Lung (tissue), 11 donors: ENCODE measurements at regions not wholly inside any gene's neighbourhood (a gene's known extent, or its start where the extent isn't known, plus 50 kb on each side); places are given as distances from the start of the nearest gene placed in this dataset.

ENCODE experiments used
- ATAC-seq: fragments of 200-7000 bp; cut with Tn5 transposase; one replicate; pipeline ENCODE4 v1.9.1; 2020; ENCODE audit warnings: moderate number of reproducible peaks; ENCODE audit not compliant: insufficient read depth, low FRiP score
- DNase-seq, 3 donors: peaks; one replicate each; pipeline ENCODE4 v3.0.0-alpha.2; 2013 to 2017
- H3K27ac ChIP-seq, 2 donors: one replicate each; pipeline ENCODE4 v1.5.1; 2013; ENCODE audit warnings: mild to moderate bottlenecking in 2 of 2, moderate library complexity in 2 of 2, control low read depth in 1 of 2, inconsistent platforms in 1 of 2, low read depth in 1 of 2, low read length in 1 of 2
- H3K27me3 ChIP-seq, 3 donors: one replicate each; pipeline ENCODE4 v1.5.1; 2013; ENCODE audit warnings: low read length in 2 of 3; ENCODE audit not compliant: control insufficient read depth in 3 of 3, insufficient read depth in 3 of 3
- H3K36me3 ChIP-seq, 4 donors: one replicate each; pipeline ENCODE4 v1.5.1; 2013; ENCODE audit warnings: low read length in 4 of 4, mild to moderate bottlenecking in 1 of 4, moderate library complexity in 1 of 4; ENCODE audit not compliant: control insufficient read depth in 4 of 4, insufficient read depth in 4 of 4
- H3K4me1 ChIP-seq, 5 donors: one replicate each; pipeline ENCODE4 v1.5.1; 2013; ENCODE audit warnings: low read length in 5 of 5, mild to moderate bottlenecking in 2 of 5, moderate library complexity in 1 of 5; ENCODE audit not compliant: control insufficient read depth in 5 of 5, insufficient read depth in 5 of 5
- H3K4me3 ChIP-seq: one replicate; pipeline ENCODE4 v1.5.1; 2013; ENCODE audit warnings: mild to moderate bottlenecking, control low read depth, moderate library complexity
- H3K9ac ChIP-seq, 2 donors: one replicate each; pipeline ENCODE4 v1.5.1; 2013; ENCODE audit warnings: low read length in 2 of 2, control low read depth in 1 of 2; ENCODE audit not compliant: insufficient read depth in 1 of 2
- H3K9me3 ChIP-seq, 4 donors: one replicate each; pipeline ENCODE4 v1.5.1; 2013; ENCODE audit warnings: low read length in 3 of 4, mild to moderate bottlenecking in 1 of 4, moderate library complexity in 1 of 4; ENCODE audit not compliant: control insufficient read depth in 4 of 4, insufficient read depth in 3 of 4
- WGBS, 2 donors: extraction: QIAGEN DNeasy Blood & Tissue Kit; methylation state at CpG; one replicate each; pipeline ENCODE4 v1.1.7; 2013; 5-methylcytosine and 5-hydroxymethylcytosine counted together
- TF ChIP-seq, protein P1 (sequence below): IDR thresholded peaks from 2 replicates; pipeline ENCODE4 v1.5.1; 2012; ENCODE audit warnings: mild to moderate bottlenecking; ENCODE audit errors: control extremely low read depth, extremely low read depth
- donor health status: control.
- donor health status: control.
- donor health status: Bipolar disorder and iron deficiency.
- donor health status: healthy.
- donor health status: DM: yes; HTN: yes; CAD: no.

DNA sequence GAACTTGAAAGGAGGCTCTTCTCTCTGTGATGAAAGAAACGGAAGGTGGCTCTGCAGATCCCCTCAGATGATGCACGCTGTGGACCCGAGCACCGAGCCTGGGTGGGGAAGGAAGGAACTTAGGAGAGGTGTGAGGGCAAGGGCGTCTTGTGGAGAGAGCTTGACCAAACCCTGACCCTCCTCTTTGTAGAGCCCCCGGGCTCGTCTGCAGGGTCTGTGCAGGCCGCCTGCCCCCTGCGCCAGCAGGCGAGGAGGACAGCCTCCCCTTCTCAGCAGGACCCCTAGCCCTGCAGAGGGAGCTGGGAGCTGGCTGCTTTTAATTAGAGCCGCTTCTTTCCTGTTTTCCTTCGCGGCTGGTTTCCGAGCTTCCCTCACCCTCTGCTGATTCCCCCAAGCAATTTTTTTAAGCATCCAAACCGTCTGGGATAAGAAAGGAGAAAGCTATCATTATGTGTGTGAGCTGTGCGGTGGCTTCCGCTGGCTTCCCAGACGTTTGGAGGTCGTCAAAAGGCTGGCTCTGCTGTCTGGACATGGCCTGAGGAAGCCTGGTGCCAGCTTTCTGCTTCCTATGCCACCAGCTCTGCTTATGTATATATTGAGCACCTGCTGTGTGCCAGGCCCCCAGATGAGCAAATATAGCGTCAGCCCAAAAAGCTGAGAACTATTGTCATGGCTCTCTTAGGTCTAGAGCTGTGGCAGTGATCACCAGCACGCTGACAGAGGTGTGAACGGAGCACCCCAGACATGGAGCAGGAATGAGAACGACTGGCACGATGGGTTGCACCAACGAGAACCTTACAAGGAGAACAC lies 160.2 kb upstream of the IRF2BP2 start:
- DNase-seq (peak; percentile 51 to 79 (median 71)), ATAC-seq (no peak)
- peaks cover 0 to 2% (median 0%) of the 10 kb centered on the region in 4 donors for H3K9me3 ChIP-seq
- H3K4me3 ChIP-seq, result no peak overlapping the region
- TF ChIP-seq, protein P1, sequence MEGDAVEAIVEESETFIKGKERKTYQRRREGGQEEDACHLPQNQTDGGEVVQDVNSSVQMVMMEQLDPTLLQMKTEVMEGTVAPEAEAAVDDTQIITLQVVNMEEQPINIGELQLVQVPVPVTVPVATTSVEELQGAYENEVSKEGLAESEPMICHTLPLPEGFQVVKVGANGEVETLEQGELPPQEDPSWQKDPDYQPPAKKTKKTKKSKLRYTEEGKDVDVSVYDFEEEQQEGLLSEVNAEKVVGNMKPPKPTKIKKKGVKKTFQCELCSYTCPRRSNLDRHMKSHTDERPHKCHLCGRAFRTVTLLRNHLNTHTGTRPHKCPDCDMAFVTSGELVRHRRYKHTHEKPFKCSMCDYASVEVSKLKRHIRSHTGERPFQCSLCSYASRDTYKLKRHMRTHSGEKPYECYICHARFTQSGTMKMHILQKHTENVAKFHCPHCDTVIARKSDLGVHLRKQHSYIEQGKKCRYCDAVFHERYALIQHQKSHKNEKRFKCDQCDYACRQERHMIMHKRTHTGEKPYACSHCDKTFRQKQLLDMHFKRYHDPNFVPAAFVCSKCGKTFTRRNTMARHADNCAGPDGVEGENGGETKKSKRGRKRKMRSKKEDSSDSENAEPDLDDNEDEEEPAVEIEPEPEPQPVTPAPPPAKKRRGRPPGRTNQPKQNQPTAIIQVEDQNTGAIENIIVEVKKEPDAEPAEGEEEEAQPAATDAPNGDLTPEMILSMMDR, result no peak
- H3K9ac ChIP-seq, result no peak overlapping the region
- H3K4me1 ChIP-seq, result peaks cover 0 to 26% (median 4%) of the 10 kb centered on the region in 5 donors
- H3K36me3 ChIP-seq, result no peaks in the 10 kb centered on the region
- no peaks in the 10 kb centered on the region for H3K27me3 ChIP-seq
- no peak overlapping the region for H3K27ac ChIP-seq
- 78 to 79% methylated on average over 24 to 25 of the region's 25 CpGs for WGBS, 2 donors

DNA sequence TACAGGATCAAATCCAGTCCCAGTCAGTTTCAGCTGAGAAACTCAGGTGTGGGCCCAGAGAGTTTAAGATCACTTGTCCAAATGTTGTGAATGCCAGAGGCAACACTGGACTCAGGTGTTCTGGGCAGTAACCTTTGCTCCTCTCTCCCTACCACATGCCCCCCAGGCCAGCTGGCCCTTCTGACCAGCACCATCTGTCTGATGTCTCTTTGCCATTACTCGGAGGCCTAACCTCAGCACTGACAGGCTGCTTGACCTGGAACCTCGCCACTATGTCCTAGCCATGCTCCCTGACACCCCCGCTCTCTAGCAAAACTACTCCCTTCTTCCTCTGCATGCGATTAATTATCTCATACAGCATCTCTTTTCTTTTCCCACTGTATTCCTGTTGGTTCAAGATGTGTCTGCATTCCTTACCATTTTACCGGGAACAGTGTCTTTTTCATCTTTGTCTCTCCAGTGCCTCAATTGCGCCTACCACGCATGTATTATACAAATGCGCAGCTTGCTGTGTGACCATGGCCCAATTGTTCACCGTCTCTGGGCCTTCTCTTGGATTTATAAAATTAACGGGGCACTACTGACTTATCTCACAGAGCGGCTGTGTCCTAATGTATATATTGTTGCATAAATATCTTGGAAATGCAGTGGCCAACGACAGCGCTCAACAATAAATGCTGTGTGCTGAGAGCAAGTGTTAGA lies 159.5 kb upstream of the IRF2BP2 start:
- 93 to 94% methylated on average over 13 of the region's 13 CpGs for WGBS, 2 donors
- H3K4me1 ChIP-seq, result peaks cover 0 to 26% (median 4%) of the 10 kb centered on the region in 5 donors
- H3K36me3 ChIP-seq, result no peaks in the 10 kb centered on the region
- ATAC-seq (no peak), DNase-seq (no peak)
- H3K9me3 ChIP-seq, result peaks cover 0 to 2% (median 0%) of the 10 kb centered on the region in 4 donors
- H3K27me3 ChIP-seq, result no peaks in the 10 kb centered on the region
- TF ChIP-seq, protein P1, result no peak
- no peak overlapping the region for H3K27ac ChIP-seq
- no peak overlapping the region for H3K9ac ChIP-seq
- H3K4me3 ChIP-seq, result no peak overlapping the region

DNA sequence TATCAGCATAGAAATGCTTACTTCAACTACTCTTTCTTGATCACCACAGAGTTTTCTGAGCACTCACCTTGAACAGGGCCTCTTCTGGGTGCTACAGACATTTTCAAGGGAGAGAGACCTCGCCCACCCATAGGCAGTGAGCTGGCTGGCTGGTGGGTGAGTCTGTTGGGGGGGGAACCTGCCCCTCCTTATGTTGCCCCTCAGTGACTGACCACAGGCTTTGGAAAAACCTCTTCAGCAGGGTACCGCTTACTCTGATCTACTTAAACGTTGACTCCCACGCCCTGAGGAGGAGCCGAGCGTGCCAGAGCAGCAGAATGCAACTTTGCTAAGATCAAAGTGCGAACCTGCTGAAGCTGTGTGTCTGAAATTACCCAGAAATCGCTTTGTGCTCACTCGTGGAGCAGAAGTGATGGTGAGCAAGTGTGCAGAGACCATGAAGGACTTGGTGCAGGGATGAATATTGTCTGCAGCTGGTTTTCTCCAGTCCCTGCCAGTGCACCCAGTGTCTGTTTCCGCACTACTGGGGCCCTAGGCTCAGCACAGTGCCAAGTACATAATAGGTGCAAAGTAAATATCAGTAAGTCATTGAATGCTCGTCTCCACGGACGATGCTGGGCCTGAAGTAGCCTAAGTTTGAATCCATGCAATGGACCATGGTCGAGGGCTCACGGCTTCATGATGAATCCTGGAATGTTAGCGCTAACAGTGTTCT lies 158.7 kb upstream of the IRF2BP2 start:
- Histone ChIP-seq H3K36me3 (no peaks in the 10 kb centered on the region), H3K4me1 (peaks cover 0 to 26% (median 4%) of the 10 kb centered on the region in 5 donors), H3K27me3 (no peaks in the 10 kb centered on the region), H3K27ac (no peak overlapping the region), H3K9ac (no peak overlapping the region), H3K9me3 (peaks cover 0 to 2% (median 0%) of the 10 kb centered on the region in 4 donors), H3K4me3 (no peak overlapping the region)
- TF ChIP-seq, protein P1, result no peak
- no peak for ATAC-seq
- no peak for DNase-seq
- 91 to 92% methylated on average over 16 of the region's 16 CpGs for whole genome bisulfite sequencing, 2 donors
